ENCODE measurements at regions not wholly inside any gene's neighbourhood (a gene's known extent, or its start where the extent isn't known, plus 50 kb on each side); places are given as distances from the start of the nearest gene placed in this dataset.

GRCh38 chr1:22204989-22205913 lies 62.4 kb upstream of the WNT4 start:
- Histone ChIP-seq H3K36me3 (no peaks in the 10 kb centered on the region), H3K4me3 (no peak overlapping the region), H3K9me3 (no peaks in the 10 kb centered on the region), H3K27ac (no peak overlapping the region), H3K27me3 (peaks cover 10 to 20% of the 10 kb centered on the region in 2 donors), H3K4me1 (no peaks in the 10 kb centered on the region)
- DNase-seq (ENCODE audit: low spot score) = no peak
- no peak for TF ChIP-seq CTCF (IDR thresholded peaks at IDR 0.05)

DNA sequence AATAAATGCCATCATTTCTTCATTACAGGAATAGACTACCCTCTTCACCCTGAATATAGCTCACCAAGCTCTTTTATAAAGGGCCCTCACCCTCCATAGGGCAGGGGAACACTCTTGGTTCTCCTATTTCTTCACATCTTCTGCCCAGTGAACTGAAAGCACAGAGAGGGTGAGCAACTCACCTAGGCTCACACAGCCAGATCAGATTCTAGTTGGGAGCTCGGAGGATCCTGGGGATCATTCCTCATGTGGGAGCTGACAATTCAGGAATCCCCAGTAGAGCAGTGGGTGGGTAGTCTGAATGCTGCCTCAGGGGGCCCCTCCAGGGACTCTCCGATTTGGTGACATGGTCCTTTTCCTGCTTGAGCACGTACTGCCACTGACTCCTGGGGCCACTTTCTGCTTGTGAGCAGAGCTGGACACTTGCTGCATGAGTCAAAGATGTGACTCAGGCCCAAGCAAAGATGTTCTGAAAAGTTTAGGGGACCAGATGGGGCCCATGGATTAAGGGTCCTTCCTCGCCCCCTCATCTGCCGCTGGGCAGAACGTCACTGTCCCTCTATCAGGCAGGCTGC lies 63.7 kb upstream of the WNT4 start:
- Histone ChIP-seq H3K27ac (no peak overlapping the region), H3K4me3 (no peak overlapping the region), H3K27me3 (peaks cover 10 to 20% of the 10 kb centered on the region in 2 donors), H3K36me3 (no peaks in the 10 kb centered on the region), H3K4me1 (no peaks in the 10 kb centered on the region), H3K9me3 (no peaks in the 10 kb centered on the region)
- no peak for DNase-seq (ENCODE audit: low spot score)
- TF ChIP-seq CTCF (IDR thresholded peaks at IDR 0.05) = no peak

GRCh38 chr1:22207511-22208267 lies 64.8 kb upstream of the WNT4 start:
- no peak for TF ChIP-seq CTCF (IDR thresholded peaks at IDR 0.05)
- Histone ChIP-seq H3K4me3 (no peak overlapping the region), H3K9me3 (no peaks in the 10 kb centered on the region), H3K27ac (no peak overlapping the region), H3K36me3 (no peaks in the 10 kb centered on the region), H3K4me1 (no peaks in the 10 kb centered on the region), H3K27me3 (peaks cover 10 to 20% of the 10 kb centered on the region in 2 donors)
- no peak for DNase-seq (ENCODE audit: low spot score)

DNA sequence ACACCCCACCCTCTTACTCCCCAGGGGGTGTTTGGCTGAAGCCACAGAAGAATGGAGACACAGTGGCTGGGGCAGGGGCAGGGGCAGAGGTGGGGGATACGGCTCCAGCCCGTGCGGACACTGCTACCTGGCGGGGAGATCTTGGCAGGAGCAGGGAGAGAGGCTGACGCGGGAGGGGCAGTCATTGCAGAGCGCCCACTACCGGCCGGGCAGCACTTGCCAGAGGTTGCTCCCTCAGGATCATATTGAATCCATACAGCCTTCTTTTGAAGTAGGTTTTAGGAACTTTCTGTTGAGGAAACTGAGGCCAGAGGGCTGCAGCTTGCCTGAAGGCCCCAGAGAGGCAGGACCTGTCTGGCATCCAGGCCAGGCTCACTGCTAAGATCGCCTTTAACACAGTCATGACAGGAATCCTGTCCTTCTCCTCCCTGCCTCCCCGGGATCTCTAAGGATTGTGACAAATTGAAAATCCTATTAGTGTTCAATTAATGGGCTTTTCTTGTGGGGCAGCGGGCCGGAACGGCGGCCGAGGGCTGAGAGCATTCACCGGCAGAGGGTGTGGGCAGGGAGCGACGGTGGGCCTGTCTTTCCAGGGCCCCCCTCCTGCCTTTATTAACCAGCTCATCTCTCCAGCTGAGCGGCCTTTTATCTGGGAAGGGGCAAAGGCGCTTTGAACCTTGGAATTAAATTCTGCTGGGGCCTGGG lies 65.5 kb upstream of the WNT4 start:
- Histone ChIP-seq H3K27me3 (peaks cover 10 to 20% of the 10 kb centered on the region in 2 donors), H3K4me1 (no peaks in the 10 kb centered on the region), H3K9me3 (no peaks in the 10 kb centered on the region), H3K27ac (no peak overlapping the region), H3K36me3 (no peaks in the 10 kb centered on the region), H3K4me3 (no peak overlapping the region)
- DNase-seq (ENCODE audit: low spot score) = no peak
- TF ChIP-seq CTCF (IDR thresholded peaks at IDR 0.05) = no peak

- Histone ChIP-seq H3K9me3 (no peaks in the 10 kb centered on the region), H3K36me3 (no peaks in the 10 kb centered on the region), H3K4me1 (no peaks in the 10 kb centered on the region), H3K27me3 (peaks cover 10 to 20% of the 10 kb centered on the region in 2 donors), H3K27ac (no peak overlapping the region), H3K4me3 (no peak overlapping the region)
- no peak for DNase-seq (ENCODE audit: low spot score)
- TF ChIP-seq CTCF (IDR thresholded peaks at IDR 0.05) = no peak
Observed at GRCh38 chr1:22208973-22209378, 66.1 kb upstream of the WNT4 start.
